ENCODE measurements at regions not wholly inside any gene's neighbourhood (a gene's known extent, or its start where the extent isn't known, plus 50 kb on each side); places are given as distances from the start of the nearest gene placed in this dataset.

DNA sequence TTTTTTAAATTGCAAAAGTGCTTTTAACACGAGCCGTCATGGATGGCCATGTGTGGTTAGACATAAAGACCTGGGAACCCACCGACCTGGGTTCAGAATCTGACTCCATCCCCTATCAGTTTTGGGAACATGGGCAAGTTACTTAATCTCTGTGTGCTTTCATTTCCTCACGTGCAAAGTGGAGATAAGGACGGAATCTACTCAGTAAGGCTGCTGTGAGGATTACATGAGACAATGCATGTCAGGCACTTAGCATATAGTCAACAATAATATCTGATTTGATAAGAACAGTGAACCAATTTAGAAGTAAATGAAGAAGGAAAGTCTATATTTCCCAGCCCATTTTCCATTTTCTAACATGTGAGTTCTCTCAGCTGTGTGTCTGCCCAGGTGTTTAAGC lies 235.4 kb downstream of the SUDS3 start:
- TF ChIP-seq, protein P1, sequence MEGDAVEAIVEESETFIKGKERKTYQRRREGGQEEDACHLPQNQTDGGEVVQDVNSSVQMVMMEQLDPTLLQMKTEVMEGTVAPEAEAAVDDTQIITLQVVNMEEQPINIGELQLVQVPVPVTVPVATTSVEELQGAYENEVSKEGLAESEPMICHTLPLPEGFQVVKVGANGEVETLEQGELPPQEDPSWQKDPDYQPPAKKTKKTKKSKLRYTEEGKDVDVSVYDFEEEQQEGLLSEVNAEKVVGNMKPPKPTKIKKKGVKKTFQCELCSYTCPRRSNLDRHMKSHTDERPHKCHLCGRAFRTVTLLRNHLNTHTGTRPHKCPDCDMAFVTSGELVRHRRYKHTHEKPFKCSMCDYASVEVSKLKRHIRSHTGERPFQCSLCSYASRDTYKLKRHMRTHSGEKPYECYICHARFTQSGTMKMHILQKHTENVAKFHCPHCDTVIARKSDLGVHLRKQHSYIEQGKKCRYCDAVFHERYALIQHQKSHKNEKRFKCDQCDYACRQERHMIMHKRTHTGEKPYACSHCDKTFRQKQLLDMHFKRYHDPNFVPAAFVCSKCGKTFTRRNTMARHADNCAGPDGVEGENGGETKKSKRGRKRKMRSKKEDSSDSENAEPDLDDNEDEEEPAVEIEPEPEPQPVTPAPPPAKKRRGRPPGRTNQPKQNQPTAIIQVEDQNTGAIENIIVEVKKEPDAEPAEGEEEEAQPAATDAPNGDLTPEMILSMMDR (IDR thresholded peaks at IDR 0.05; ENCODE audit: borderline replicate concordance, insufficient read depth, low read depth, low read length), result no peak
- no peak overlapping the region for H3K4me3 ChIP-seq (ENCODE audit: low read depth, low read length)

DNA sequence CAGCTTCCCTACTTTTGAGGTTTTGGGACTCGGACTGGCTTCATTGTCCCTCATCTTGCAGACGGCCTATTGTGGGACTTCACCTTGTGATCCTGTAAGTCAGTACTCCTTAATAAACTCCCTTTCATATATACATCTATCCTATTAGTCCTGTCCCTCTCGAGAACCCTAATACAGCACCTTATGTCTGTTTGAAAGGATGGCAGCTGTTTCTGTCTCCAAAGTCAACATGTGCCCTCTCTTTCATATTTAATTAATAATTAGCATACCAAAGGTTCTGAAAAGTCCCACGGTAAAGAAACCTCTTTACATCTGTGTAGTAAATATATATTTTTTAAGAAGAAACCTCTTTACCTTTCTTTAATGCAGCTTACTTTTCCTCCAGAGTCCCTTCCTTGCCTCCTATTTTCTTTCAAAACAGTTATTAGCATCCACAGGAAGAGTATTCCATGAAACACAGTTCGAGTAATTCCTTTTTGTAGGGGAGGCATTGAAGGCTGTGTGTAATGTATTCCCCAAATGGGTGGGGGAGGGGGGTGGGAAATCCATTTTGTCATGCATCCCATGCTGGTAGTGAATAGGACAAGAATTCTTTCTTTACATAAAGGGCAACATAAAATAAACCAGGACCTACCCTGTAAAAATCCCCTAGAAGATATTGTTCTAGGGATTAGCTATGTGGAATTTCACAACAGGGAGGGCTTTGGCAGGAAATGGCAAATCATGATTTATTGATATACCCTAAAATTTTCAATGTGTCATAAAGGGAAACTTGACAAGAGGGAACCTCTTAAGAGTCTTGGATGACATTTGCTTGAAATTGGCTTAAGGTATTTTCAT lies 241.5 kb downstream of the SUDS3 start:
- TF ChIP-seq, protein P1 (IDR thresholded peaks at IDR 0.05; ENCODE audit: borderline replicate concordance, insufficient read depth, low read depth, low read length), result no peak
- no peak overlapping the region for H3K4me3 ChIP-seq (ENCODE audit: low read depth, low read length)

DNA sequence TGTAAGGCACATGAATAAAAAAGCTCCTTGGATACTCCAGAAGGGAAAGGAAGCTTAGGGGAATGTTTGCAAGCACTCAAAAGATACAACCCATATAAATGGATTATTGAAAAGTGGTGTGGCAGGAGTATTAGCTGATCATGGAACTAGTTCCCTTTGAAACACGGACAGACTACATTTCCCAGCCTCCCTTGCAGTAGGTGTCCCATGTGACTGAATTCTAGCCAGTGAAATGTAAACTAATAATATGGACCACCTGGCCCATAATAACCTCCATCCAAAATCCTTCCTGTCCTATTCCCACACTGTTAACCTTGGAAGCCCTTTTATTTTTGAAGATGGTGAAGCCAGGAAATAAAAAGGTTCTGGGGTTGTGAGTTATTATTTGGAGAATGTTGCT lies 242.3 kb downstream of the SUDS3 start:
- no peak overlapping the region for H3K4me3 ChIP-seq (ENCODE audit: low read depth, low read length)
- TF ChIP-seq, protein P1 (IDR thresholded peaks at IDR 0.05; ENCODE audit: borderline replicate concordance, insufficient read depth, low read depth, low read length), result no peak

DNA sequence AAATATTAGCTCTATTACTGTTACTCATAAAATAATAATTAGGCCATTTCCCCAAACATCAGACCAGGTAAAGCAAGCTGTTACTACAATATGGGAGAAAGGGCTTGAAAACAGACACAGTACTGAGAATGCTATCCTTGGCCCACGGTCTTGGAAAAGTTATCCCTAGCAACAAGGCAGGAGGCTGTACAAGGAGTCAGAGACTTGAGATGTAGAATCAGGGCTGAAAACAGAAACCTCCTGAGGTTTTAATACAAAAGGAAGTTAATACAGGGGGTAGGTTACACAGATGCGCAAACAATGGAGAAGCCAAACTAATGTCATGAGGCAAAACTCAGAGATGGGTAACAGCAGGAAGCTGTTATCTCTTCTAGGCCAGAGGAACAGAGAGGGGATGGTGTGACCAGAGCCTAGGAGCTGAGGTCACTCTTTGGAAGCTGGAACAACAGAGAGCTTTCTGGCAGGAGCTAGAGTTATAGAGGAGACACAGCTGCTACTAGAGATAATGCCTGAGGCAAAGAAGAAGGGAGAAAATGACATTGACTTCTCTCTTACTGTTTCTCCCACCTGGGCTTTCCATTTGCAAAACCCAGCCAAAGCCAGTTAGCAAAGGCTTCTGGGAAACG lies 248.8 kb downstream of the SUDS3 start:
- TF ChIP-seq, protein P1 (IDR thresholded peaks at IDR 0.05; ENCODE audit: borderline replicate concordance, insufficient read depth, low read depth, low read length), result no peak
- H3K4me3 ChIP-seq (ENCODE audit: low read depth, low read length), result no peak overlapping the region

DNA sequence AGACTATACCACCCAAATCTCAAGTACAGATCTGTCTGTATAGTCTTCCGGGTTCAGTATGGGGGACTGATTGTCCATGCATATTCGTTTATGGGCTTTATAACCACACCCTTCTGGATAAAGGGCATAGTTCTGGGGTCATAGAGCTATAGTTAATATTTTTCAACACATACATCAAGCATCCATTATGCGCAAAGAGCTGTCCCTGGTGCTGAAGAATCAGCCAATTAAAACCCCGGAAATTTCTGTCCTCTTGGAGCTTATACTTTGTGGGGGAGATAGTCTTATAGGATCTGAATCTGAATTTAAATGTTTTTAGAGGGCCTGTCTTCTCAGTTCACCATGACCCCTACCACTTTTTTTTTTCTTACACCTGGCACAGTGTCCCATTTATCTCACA lies 256.7 kb downstream of the SUDS3 start:
- TF ChIP-seq, protein P1 (IDR thresholded peaks at IDR 0.05; ENCODE audit: borderline replicate concordance, insufficient read depth, low read depth, low read length), result no peak
- no peak overlapping the region for H3K4me3 ChIP-seq (ENCODE audit: low read depth, low read length)

DNA sequence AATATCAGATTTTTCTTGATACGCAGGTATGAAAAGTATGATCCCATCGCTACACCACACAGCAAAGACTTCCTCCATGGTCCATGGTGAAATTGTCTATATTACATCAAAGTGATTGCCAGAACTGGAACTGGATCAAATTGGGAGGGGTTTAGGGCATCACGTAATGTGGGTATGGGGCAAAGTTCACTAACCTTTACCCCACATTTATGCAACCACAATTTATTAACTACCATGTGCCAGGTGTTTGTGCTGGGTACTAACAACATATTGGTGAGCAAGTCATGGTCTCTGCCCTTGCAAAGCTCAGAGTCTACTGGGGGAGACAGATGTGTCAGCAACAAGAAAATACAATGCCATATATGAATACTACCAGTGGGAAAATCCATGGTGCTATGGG lies 258.9 kb downstream of the SUDS3 start:
- TF ChIP-seq, protein P1 (IDR thresholded peaks at IDR 0.05; ENCODE audit: borderline replicate concordance, insufficient read depth, low read depth, low read length), result no peak

More for the DNA sequence above, 258.9 kb downstream of the SUDS3 start:
- H3K4me3 ChIP-seq (ENCODE audit: low read depth, low read length), result no peak overlapping the region
